HEK293 (cell line): ENCODE measurements at regions not wholly inside any gene's neighbourhood (a gene's known extent, or its start where the extent isn't known, plus 50 kb on each side); places are given as distances from the start of the nearest gene placed in this dataset.

Source experiments
- CTCF ChIP-seq: fragments of 450-650 bp; formaldehyde crosslinking; IDR thresholded peaks from 2 replicates; pipeline ENCODE4 v1.5.1; 2016; ENCODE audit warnings: missing biosample characterization, missing genetic modification characterization
- HOXA7 ChIP-seq: sonication (generic); formaldehyde crosslinking; IDR thresholded peaks from 2 replicates; pipeline ENCODE4 v1.8.1; 2022; ENCODE audit warnings: missing genetic modification reagents, borderline replicate concordance
- PRDM1 ChIP-seq: fragments of 450-650 bp; formaldehyde crosslinking; IDR thresholded peaks from 2 replicates; pipeline ENCODE4; 2016; ENCODE audit warnings: missing biosample characterization, missing genetic modification characterization
- PRDM4 ChIP-seq: fragments of 450-650 bp; formaldehyde crosslinking; IDR thresholded peaks from 2 replicates; pipeline ENCODE4 v1.5.1; 2017; ENCODE audit warnings: missing biosample characterization, missing genetic modification characterization
- YY1 ChIP-seq: fragments of 450-650 bp; formaldehyde crosslinking; IDR thresholded peaks from 2 replicates; pipeline ENCODE4 v1.5.1; 2018; ENCODE audit warnings: missing biosample characterization, missing genetic modification characterization
- ZFP41 ChIP-seq: fragments of 450-650 bp; formaldehyde crosslinking; IDR thresholded peaks from 2 replicates; pipeline ENCODE4 v1.5.1; 2016; ENCODE audit warnings: missing biosample characterization, missing genetic modification characterization, borderline replicate concordance
- ZNF157 ChIP-seq: fragments of 450-650 bp; formaldehyde crosslinking; IDR thresholded peaks from 2 replicates; pipeline ENCODE4 v1.5.1; 2016; ENCODE audit warnings: missing biosample characterization, missing genetic modification characterization
- ZNF24 ChIP-seq: fragments of 450-650 bp; formaldehyde crosslinking; IDR thresholded peaks from 2 replicates; pipeline ENCODE4 v1.5.1; 2016; ENCODE audit warnings: missing biosample characterization, missing genetic modification characterization
- ZNF335 ChIP-seq: fragments of 450-650 bp; formaldehyde crosslinking; conservative IDR thresholded peaks from 2 replicates; pipeline ENCODE4 v1.5.1; 2016; ENCODE audit warnings: missing biosample characterization, missing genetic modification characterization
- ZNF791 ChIP-seq: fragments of 450-650 bp; formaldehyde crosslinking; IDR thresholded peaks from 2 replicates; pipeline ENCODE4 v1.5.1; 2016; ENCODE audit warnings: missing biosample characterization, missing genetic modification characterization

GRCh38 chr5:2371419-2371710 is 380.1 kb downstream of the IRX2 start:
- TF ChIP-seq HOXA7 (no peak), CTCF (no peak), ZNF24 (no peak), ZNF335 (tag by site-specific recombination) (no peak), ZNF791 (tag by site-specific recombination) (no peak), YY1 (tag by site-specific recombination) (no peak), ZFP41 (tag by site-specific recombination) (no peak), PRDM1 (tag by site-specific recombination) (no peak), ZNF157 (tag by site-specific recombination) (no peak), PRDM4 (no peak)
